Fibroblast of mammary gland (primary cell): ENCODE measurements at regions not wholly inside any gene's neighbourhood (a gene's known extent, or its start where the extent isn't known, plus 50 kb on each side); places are given as distances from the start of the nearest gene placed in this dataset.
A peak's percentile ranks its signal among the peaks of the same experiment; 100 is the strongest.

Experiments used
- DNase-seq: peaks from one replicate; pipeline ENCODE4 v3.0.0-alpha.2; 2010; ENCODE audit warnings: low read depth
- H3K4me3 ChIP-seq: 2 replicates; pipeline ENCODE4 v1.5.1; 2011; ENCODE audit warnings: low read depth, mild to moderate bottlenecking, low read length, moderate library complexity; ENCODE audit not compliant: control insufficient read depth
- TF ChIP-seq, protein P1 (sequence below): conservative IDR thresholded peaks from 2 replicates; pipeline ENCODE4 v1.5.1; 2011; ENCODE audit warnings: low read depth, low read length, inconsistent platforms; ENCODE audit not compliant: control insufficient read depth, insufficient read depth

- TF ChIP-seq, protein P1, sequence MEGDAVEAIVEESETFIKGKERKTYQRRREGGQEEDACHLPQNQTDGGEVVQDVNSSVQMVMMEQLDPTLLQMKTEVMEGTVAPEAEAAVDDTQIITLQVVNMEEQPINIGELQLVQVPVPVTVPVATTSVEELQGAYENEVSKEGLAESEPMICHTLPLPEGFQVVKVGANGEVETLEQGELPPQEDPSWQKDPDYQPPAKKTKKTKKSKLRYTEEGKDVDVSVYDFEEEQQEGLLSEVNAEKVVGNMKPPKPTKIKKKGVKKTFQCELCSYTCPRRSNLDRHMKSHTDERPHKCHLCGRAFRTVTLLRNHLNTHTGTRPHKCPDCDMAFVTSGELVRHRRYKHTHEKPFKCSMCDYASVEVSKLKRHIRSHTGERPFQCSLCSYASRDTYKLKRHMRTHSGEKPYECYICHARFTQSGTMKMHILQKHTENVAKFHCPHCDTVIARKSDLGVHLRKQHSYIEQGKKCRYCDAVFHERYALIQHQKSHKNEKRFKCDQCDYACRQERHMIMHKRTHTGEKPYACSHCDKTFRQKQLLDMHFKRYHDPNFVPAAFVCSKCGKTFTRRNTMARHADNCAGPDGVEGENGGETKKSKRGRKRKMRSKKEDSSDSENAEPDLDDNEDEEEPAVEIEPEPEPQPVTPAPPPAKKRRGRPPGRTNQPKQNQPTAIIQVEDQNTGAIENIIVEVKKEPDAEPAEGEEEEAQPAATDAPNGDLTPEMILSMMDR = no peak
- H3K4me3 ChIP-seq = no peak overlapping the region
These were observed 87.5 kb downstream of the CH25H start for GRCh38 chr10:89119651-89120050.

GRCh38 chr10:89118091-89118490 is 89.0 kb downstream of the CH25H start:
- peak; percentile 84 for DNase-seq
- TF ChIP-seq, protein P1 = no peak
- no peak overlapping the region for H3K4me3 ChIP-seq

More at GRCh38 chr10:89119651-89120050, 87.5 kb downstream of the CH25H start:
- no peak for DNase-seq

DNA sequence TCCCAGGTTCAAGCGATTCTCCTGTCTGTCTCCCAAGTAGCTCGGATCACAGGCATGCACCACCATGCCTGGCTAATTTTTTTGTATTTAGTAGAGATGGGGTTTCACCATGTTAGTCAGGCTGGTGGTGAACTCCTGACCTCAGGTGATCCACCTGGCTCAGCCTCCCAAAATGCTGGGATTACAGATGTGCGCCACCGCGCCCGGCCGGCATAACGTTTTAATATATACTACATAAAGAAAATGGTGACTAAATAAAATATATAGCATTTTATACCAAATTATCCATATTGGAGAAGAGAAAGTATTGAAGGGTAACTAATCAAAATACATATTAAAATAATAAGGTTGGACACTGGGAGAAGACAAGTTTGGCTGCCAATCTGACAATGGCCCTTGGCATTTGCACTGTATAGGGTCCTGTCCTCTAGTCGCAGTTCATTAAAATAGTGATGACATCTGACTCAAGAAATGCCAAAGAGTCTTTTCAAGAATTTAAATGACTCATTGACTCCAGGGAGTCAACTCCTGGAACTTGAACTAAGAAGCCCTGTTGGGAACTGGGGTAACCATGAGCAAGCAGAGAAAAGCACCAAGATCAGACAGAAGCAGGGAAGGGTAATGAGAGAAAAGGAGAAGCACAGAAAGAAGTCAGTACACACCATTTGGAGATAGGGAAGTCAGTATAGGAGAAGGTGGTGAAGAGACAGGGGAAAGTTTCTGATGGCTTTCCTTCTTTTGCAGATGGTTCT is 91.1 kb downstream of the CH25H start:
- peak; percentile 87 for DNase-seq
- TF ChIP-seq, protein P1 = no peak
- H3K4me3 ChIP-seq = no peak overlapping the region

- TF ChIP-seq, protein P1 = no peak
- no peak overlapping the region for H3K4me3 ChIP-seq
- no peak for DNase-seq
These were observed 92.1 kb downstream of the CH25H start for GRCh38 chr10:89114846-89115625.

GRCh38 chr10:89102735-89103134 is 104.4 kb downstream of the CH25H start:
- H3K4me3 ChIP-seq = no peak overlapping the region
- DNase-seq = no peak
- TF ChIP-seq, protein P1 = no peak

DNA sequence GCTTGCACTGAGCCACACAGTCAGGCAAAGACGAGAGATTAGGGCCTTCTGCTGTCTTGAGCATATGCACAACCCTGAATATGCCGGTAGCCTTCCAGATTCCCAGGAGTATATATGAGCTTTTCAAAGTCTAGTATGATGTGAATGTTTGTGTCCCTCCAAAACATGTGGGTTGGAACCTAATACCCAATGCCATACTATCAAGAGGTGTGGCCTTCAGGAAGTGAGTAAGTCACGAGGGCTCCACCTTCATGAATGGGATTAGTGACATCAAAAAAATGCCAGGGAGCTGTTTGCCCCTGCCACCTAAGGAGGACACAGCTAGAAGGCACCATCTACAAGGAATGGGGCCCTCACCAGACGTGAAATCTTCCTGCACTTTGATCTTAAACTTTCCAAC is 105.2 kb downstream of the CH25H start:
- TF ChIP-seq, protein P1 = no peak
- no peak for DNase-seq
- H3K4me3 ChIP-seq = no peak overlapping the region
